HG03442 (cell line): ENCODE measurements at regions not wholly inside any gene's neighbourhood (a gene's known extent, or its start where the extent isn't known, plus 50 kb on each side); places are given as distances from the start of the nearest gene placed in this dataset.
"Not testable (repeated sequence)": the region's sequence is repeated elsewhere in the genome, so short reads cannot be mapped to it uniquely, and the experiment has no call there.

Source experiments
- ATAC-seq: cut with Tn5 transposase; IDR thresholded peaks from one replicate; pipeline ENCODE4 v1.9.1; 2021; ENCODE audit warnings: mild to moderate bottlenecking, moderate library complexity; ENCODE audit not compliant: unreplicated experiment

DNA sequence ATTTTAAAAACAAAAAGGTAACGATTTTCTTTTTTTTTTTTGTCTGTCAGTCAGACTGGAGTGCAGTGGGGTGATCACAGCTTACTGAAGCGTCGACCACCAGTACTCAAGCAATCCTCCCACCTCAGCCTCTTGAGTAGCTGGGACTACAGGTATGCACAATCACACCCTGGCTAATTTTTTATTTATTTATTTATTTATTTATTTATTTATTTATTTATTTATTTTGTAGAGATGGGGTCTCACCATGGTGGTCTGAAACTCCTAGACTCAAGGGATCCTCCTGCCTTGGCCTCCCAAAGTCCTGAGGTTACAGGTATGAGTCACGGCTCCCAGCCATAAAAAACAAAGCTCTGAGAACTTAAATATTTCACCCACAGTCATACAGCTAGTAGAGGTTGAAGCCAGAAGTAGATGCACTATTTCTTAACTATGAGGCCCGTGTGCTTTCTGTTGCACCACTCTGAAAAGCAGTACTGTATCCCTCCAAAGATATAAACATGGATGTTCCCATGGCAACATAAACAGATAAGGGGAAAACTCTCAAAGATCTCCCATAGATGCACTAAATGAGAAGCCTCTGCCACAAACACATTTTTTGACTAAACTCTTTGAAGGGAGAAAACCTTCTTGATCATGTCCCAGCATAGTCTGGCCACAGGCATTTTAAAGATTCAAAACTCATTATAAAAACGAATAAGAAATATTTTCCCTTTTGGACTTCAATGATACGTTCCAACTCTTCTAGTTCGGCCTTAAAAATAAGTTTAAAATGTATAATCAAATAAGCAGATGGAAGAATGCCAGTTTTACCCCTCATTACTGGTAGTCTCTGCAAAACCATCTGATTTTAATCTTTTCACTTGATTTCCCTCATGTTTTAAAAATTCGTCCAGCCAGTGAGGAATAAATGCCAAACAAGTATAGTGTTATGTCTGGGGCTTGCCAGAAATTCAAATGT lies 162.3 kb upstream of the ARHGEF26 start:
- ATAC-seq, result no peak

DNA sequence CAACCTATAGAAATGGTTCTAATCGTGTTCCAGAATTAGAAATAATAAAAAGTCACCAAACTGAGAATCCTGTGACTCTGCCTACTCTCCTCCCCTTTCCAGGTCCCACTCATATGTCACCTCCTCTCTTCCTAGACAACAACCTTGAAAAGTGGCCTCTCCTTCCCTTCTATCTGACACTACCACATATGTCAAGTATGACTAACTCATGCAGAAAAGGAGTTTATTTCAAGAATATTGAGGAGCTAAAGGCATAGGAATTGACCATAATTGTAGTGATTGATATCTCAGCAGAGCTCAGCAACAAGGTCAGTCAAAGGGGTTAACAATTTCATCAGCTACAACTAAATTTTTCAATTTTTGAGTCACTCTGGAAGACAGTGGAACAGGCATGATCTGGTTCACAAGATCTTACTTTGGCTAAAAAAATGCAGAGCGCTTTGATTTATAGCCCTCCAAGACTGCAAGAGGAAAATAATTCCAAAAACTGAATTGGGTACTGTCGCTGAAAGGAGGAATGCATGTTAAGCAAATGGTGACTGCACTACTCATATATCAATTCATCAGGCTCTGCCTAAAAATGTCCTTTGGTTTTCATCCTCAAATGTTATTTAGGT lies 160.6 kb upstream of the ARHGEF26 start:
- ATAC-seq, result no peak

DNA sequence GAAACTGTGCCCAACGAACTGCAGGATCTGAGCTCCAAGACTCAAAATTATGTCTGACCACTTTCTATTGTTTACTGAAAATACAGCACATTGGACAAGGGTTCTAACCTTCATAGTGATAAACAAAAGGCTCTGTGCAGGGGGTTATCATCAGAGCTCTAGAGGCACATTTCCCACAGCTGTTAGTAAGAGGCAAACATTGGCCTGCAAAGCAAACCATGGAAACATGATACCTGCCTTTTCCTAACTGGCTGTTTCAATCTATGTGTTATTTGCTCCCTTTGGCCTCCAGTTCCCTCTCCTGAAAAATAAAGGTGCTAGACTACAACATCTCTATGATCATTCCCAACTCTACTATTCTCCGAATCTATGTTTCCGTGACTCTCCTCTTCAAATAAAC lies 159.7 kb upstream of the ARHGEF26 start:
- ATAC-seq, result no peak

DNA sequence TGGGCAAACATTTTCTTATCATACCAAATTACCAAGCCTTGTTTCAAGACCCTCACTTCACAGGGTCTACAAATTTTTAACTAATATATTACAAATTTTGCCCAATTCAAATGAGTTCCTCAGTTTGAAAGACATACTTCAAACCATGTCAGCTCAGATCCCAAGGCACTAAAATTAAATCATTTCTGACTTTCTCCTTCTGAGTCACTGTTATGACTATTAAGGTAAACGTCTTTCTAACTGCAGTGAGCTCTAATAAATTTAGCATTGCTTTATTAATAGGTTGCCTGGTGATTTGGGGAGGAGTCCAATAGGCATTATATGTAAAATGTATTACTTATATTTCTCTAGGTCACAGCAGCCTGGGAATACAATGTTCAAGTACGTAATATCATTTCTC lies 158.2 kb upstream of the ARHGEF26 start:
- no peak for ATAC-seq

DNA sequence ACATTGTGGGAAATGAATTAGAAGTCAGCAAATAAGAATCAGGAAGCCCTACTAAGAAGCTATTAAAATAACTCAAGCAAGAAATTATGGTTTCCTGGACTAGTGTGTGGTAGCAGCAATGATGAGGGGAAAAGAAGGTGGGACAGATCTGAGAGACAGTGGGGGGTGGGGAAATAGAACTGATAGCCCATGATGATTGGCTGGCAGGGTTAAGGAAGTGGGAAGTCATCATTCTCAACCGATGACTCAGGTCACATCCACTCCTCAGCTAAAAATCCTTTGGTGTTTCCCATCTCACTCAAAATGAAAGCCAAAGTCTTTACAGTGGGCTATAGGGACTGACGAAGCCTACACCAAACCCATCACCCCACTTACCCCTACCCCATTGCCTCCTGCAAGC lies 153.9 kb upstream of the ARHGEF26 start:
- no peak for ATAC-seq

DNA sequence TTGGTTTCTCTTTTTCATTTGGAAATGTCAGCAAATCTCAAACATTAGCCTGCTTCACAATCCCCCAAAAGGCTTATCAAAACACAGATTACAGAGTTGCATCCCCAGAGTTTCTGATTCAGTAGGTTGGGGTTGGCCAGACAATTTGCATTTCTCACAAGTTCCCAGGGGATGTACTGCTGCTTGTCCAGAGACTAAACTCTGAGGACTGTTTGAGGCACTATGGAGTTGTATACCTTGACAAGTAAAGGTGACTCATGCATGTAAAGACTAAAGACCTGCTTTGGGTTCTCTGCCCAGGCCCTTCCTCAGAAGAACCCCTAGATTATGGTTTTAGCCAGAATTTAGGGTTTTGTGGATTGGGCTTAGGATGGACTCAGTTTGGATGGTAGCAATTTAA lies 151.1 kb upstream of the ARHGEF26 start:
- peak; percentile 50 for ATAC-seq

DNA sequence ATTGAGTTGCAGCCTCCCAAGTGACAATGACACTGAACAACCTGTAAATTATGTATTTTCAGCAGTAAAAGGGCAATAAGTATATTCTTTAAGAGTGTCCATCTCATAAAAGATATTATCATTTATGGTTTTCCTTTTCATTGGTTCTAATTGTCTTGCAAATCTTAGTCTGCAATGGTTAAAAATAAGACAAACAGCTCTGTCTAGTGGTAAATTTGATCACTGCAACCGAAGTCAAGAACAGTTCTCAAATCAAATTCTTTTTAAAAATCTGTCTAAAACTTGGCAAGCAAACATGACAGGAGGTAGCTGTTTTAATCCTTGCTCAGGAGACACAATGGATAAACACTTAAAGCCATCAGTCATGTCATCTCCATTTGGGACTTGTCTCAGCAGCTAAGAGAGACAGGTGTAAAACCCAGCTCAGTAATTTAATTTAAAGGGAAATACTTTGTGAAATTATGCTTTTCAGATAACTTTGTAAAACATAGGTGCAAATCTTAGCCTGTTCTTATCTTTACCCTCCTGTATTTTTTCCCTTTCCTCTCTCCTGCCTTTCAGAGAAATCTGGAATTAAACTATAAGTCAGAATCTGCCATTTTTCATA lies 150.3 kb upstream of the ARHGEF26 start:
- ATAC-seq, result no peak

DNA sequence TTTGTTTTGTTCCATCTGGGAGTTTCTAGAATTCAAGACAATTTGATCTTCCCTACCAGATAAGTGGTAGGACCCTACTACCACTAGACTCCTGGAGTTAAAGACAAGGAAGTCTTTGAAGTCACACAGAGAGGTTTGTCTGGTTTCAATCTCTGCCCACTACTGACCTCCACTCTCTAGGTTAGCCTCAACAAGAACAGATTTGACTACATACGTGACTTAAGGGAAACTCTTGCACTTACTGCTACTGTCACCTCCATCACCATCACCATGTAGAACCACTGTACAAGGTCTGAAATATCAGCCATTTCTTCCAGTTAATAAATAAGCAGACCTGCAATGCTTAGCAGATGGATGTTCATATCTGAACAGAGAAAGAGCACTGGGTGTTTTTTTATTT lies 148.3 kb upstream of the ARHGEF26 start:
- peak; percentile 59 for ATAC-seq

DNA sequence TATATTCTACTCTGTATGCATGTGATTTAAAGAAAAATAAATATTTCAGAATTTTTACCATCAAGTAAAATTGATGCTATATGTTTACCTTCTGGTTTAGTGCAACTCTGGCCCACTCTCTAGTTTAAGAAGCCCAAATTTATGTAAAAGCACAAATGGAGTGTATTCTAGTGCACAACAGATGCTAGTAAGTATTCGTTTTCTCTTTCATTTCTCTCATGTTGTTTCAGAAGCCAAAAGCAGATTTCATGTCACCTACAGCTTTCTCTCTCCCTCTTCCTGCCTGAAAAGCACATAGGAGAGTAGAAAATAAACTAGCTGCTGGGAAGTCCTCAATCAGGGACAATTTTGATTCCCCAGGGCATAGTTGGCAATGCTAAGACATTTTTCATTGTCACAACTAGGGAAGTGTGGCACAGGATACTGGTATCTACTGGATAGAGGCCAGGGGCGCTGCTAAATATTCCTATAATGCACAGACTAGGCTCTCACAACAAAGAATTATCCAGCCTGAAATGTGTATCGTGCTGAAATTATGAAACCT lies 147.4 kb upstream of the ARHGEF26 start:
- peak; percentile 32 for ATAC-seq

DNA sequence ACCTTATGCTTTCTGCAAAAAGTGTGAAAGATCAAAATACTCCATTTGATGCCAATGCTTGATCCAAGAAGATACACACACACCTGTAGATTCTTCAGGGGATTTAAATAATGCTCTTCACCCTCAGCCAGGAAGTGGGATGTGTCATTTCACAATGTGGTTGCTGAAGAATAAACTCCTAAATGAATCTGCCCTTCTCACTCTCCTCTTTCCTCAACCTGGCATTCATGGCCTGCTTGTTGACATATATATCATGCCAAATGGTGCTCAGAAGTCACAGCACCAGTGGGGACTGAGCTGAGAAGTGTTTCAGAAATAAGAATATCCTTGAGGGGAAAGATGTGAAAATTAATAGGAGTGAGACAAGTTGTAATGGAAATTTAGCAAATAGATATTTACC lies 146.6 kb upstream of the ARHGEF26 start:
- peak; percentile 28 for ATAC-seq

DNA sequence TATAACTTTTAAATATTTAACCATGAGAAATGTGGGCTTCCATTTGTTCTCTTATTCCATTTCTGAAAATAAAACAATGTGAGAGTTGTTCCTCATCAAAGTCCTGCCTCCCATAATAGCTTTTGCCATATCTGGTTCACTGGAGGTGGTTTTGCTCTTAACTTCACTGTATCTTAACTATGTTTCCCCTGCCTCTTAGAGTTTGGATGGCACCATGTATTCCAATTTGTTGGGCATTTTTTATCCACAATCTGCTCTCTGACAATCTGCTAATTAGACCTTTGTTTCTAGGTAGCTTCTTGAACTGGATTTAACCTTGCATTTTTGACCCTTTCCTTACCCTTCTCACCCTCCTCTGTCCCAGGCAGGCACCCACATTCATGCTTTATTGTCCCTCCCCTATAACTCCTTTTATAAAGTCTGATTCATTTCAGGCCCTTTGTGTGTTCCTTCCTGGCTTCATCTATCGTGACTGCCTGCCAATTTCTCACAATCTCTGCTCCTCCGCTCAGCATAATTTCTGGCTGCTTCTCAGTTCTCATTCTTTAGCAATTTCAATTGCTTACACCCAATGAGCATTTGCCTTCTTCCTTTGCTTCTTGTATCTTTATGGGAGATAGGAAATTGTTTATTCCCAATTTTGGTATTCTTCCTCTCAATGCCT lies 144.2 kb upstream of the ARHGEF26 start:
- ATAC-seq, result no peak

DNA sequence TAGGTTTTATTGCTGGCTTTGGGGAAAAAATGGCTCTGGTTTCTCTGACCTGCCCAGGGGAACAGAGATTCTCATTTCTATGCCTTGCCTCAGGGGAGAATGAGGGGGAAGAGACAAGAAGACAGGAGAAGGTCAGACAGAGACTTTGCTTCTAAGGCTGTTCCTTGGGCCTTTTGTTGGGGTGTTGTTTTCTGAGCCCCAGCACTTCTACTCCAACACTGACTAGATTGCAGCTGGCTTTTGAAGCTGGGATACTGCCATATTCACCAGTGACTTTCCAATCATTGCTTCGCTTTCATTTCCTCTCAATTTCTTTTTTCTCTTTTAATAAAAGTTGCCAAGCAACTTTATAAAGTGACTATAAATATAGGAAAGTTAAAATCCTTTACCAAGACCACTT lies 143.2 kb upstream of the ARHGEF26 start:
- no peak for ATAC-seq

DNA sequence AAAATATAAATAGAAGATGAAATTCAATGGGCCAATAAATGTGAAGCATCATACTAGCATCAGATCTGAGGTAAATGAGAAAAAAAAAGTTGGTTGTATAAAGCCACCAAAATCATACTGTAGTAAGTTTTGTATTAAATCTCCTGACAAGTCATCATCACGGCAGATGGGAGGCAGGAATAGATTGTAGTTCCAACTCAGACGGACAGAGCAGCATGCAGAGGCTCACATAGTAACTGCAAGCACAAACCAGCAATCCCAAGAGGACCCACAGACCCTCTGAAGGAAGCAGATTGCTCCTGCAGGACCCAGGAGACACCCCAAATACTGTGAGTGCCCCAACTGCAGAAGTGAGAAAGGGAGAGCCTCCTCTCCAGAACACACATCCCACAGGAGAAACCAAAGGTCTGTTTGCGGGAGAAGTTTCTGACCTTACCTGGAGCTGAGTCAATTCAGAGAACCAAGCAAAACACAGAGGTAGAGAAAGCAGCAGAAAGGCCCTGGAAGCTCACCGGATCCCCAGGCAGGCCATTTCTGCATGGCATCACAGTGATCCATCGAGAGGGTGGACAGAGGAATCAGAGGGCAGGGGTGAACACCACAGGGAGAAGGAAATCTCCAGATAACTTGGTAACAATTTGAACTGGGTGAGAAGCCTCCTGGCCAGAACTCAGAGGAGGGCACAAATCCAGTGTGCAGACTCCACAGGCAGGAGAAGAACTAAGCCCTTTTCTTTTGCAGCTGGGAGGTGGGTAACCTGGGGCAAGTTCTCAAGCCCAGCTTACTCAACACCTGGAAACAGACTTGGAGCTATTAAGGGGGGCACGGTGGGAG lies 141.6 kb upstream of the ARHGEF26 start:
- ATAC-seq, result no peak

DNA sequence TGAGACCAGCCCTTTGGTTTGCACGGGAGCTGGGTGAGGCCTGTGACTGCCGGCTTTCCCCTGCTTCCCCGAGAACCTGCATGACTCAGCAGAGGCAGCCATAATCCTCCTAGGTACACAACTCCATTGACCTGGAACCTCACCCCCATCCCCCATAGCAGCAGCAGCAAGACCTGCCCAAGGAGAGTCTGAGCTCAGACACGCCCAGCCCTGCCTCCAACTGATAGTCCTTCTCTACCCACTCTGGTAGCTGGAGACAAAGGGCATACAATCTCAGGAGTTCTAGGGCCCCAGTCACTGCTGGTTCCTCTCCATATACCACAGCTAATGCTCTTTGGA lies 141.0 kb upstream of the ARHGEF26 start:
- ATAC-seq, result no peak

DNA sequence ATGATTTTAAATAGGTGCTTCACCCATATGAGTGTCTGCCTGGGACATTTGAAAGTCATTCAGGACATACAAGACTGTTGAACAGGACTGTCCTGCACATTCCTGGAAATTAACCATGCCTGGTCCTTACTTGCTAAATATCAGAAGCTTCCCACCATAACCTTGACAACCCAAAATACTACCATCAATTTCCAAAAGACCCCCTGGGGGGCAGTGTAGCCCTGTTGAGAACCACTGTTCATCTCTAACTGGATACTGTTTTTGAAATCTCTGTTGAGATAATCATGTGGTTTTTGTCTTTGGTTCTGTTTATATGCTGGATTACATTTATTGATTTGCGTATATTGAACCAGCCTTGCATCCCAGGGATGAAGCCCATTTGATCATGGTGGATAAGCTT lies 123.8 kb upstream of the ARHGEF26 start:
- ATAC-seq, result not testable (repeated sequence)

DNA sequence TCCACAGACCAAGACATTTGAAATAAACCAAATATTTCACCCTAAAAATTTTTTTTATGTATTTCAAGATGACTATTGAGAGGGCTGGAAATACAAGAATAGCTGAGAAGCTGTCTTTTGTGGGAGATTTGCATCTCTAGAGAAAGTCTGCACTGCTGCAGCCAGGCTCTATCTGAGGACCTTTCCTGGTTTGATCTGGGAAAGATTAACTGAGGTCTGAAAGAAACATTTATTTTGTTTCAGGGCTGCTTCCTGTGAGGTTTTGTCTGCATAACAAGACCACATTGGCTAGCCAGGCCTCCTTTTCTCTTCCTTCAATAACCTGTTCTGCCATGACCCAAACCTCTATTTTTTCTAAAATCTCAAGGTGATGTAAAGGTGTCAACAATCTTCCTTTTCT lies 117.5 kb upstream of the ARHGEF26 start:
- no peak for ATAC-seq

DNA sequence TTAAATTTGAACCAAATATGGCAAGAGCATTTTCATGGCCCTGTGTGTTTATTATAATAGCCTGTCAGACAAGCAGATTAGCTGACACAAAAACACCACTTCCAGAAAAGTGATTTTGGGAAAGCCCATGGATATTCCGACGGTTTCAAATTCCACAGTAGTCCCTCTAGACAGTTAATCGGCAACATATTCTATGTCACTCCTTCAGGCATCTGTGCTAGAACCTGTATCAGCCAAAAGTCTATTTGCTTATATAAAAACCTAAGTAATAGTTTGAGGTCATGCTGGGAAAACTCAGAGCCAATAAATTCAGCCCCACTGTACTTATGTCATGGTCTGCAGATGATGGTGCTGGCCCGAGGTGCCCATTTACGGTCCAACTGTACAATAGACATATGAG lies 110.2 kb upstream of the ARHGEF26 start:
- ATAC-seq, result no peak

DNA sequence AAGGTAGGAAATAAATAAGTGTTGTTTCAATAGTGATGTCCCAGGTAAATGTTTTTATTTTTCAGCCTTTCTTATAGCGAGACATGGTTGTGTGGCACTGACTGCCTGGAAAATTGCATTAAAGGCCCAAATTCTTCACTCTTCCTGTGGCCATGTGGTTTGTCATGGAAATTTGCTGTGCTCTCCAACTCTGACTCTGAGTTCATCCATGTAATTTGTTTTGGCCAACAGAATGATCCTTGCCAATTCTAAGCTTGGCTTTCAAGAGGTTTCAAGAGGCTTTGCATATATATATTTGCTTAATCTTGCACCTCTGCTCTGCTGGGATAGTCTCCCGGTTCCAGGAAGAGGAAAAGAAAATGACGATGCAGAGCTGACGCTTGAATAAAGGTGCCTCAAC lies 107.5 kb upstream of the ARHGEF26 start:
- no peak for ATAC-seq

DNA sequence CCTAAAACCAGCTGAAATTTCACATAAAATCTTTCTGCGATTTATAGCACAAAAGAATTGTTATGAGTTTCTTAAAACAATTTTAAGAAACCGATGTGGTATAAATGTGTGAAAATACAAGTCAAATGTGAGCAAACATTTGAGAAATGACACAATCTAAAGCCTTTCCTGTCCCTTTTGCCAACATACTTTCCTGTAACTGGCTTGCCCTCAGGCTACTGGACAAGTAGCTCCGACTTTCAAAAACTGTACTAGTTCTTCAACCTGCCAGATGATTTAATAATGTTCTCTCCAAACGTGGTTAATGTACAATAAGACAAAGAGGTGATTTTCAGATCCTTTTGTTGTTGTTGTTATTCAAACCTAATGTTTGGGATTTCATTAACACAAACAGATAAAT lies 105.9 kb upstream of the ARHGEF26 start:
- no peak for ATAC-seq

DNA sequence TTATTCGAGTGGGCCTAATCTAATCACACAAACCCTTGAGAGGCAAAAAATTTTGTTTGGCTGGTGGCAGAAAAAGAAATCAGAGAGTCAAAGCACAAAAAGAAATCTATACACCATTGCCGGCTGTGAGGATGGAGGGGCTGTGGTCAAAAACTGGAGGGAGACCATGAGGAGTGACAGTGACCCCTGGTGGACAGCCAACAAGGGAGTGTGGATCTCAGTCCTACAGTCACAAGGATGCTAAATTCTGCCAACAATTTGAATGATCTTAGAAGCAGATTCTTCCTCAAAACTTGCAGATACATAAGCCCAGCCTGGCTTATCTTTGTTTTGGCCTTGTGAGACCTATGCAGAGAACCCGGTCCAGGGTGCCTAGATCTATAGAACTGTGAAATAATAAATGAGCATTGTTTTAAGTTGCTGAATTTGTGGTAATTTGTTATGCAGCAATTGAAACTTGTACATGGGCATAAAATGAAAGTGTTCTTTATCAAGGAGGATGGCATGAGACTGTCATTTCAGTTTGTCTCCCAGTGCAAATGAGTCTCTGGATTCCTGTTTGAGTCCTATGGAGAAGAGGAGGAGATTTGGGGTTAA lies 103.0 kb upstream of the ARHGEF26 start:
- ATAC-seq, result peak; percentile 92
